Fibroblast of the conjunctiva (primary cell): ENCODE measurements at regions not wholly inside any gene's neighbourhood (a gene's known extent, or its start where the extent isn't known, plus 50 kb on each side); places are given as distances from the start of the nearest gene placed in this dataset.

ENCODE experiments used
- DNase-seq: peaks from one replicate; pipeline ENCODE4 v3.0.0-alpha.2; 2010; ENCODE audit warnings: low read depth

GRCh38 chr9:18350036-18350435, 123.9 kb upstream of the ADAMTSL1 start:
- DNase-seq: no peak

- DNase-seq: no peak
Measured at GRCh38 chr9:18350995-18351595, 122.9 kb upstream of the ADAMTSL1 start.

GRCh38 chr9:18352711-18353110, 121.2 kb upstream of the ADAMTSL1 start:
- no peak for DNase-seq

- DNase-seq: no peak
Measured at GRCh38 chr9:18353473-18353872, 120.5 kb upstream of the ADAMTSL1 start.

- DNase-seq: no peak
Measured at GRCh38 chr9:18357321-18357720, 116.6 kb upstream of the ADAMTSL1 start.

GRCh38 chr9:18358325-18358724, 115.6 kb upstream of the ADAMTSL1 start:
- DNase-seq: no peak

GRCh38 chr9:18359335-18359734, 114.6 kb upstream of the ADAMTSL1 start:
- DNase-seq: no peak

- DNase-seq: no peak
Measured at GRCh38 chr9:18360005-18360404, 113.9 kb upstream of the ADAMTSL1 start.

- DNase-seq: no peak
Measured at GRCh38 chr9:18361646-18362045, 112.3 kb upstream of the ADAMTSL1 start.

- DNase-seq: no peak
Measured at GRCh38 chr9:18362166-18362565, 111.8 kb upstream of the ADAMTSL1 start.

- DNase-seq: peak; percentile 13
Measured at GRCh38 chr9:18362901-18363685, 110.9 kb upstream of the ADAMTSL1 start.

- no peak for DNase-seq
Measured at GRCh38 chr9:18365651-18366050, 108.3 kb upstream of the ADAMTSL1 start.

- DNase-seq: no peak
Measured at GRCh38 chr9:18366184-18366583, 107.8 kb upstream of the ADAMTSL1 start.

- DNase-seq: no peak
Measured at GRCh38 chr9:18368206-18368605, 105.7 kb upstream of the ADAMTSL1 start.

GRCh38 chr9:18371141-18371540, 102.8 kb upstream of the ADAMTSL1 start:
- no peak for DNase-seq

- DNase-seq: no peak
Measured at GRCh38 chr9:18371621-18372020, 102.3 kb upstream of the ADAMTSL1 start.

GRCh38 chr9:18379073-18379811, 94.7 kb upstream of the ADAMTSL1 start:
- peak; percentile 71 for DNase-seq

- no peak for DNase-seq
Measured at GRCh38 chr9:18382243-18382642, 91.7 kb upstream of the ADAMTSL1 start.

GRCh38 chr9:18384066-18384465, 89.9 kb upstream of the ADAMTSL1 start:
- DNase-seq: no peak

GRCh38 chr9:18385696-18386490, 88.1 kb upstream of the ADAMTSL1 start:
- DNase-seq: no peak

- peak; percentile 44 for DNase-seq
Measured at GRCh38 chr9:18390393-18390792, 83.6 kb upstream of the ADAMTSL1 start.
